HEK293T (cell line): ENCODE measurements at regions not wholly inside any gene's neighbourhood (a gene's known extent, or its start where the extent isn't known, plus 50 kb on each side); places are given as distances from the start of the nearest gene placed in this dataset.

ENCODE experiments used
- ARNT ChIP-seq: fragments of 450-650 bp; IDR thresholded peaks from 2 replicates; pipeline ENCODE4 v1.6.1; 2017; ENCODE audit warnings: mild to moderate bottlenecking
- BHLHE40 ChIP-seq: fragments of 450-650 bp; IDR thresholded peaks from 2 replicates; pipeline ENCODE4 v1.6.1; 2016; ENCODE audit warnings: mild to moderate bottlenecking, moderate library complexity, borderline replicate concordance
- FOXK2 ChIP-seq: fragments of 450-650 bp; IDR thresholded peaks from 2 replicates; pipeline ENCODE4 v1.6.1; 2016; ENCODE audit warnings: mild to moderate bottlenecking
- FOXM1 ChIP-seq: fragments of 450-650 bp; IDR thresholded peaks from 2 replicates; pipeline ENCODE4 v1.6.1; 2017; ENCODE audit warnings: mild to moderate bottlenecking, borderline replicate concordance
- L3MBTL2 ChIP-seq: fragments of 450-650 bp; conservative IDR thresholded peaks from 2 replicates; pipeline ENCODE4 v1.6.1; 2016; ENCODE audit warnings: mild to moderate bottlenecking
- NFRKB ChIP-seq: fragments of 450-650 bp; IDR thresholded peaks from 2 replicates; pipeline ENCODE4 v1.6.1; 2016; ENCODE audit warnings: mild to moderate bottlenecking, moderate library complexity
- SP1 ChIP-seq: fragments of 450-650 bp; IDR thresholded peaks from 2 replicates; pipeline ENCODE4 v1.6.1; 2017
- SUZ12 ChIP-seq: fragments of 450-650 bp; IDR thresholded peaks from 2 replicates; pipeline ENCODE4 v1.6.1; 2016; ENCODE audit warnings: mild to moderate bottlenecking
- TARDBP ChIP-seq: fragments of 450-650 bp; IDR thresholded peaks from 2 replicates; pipeline ENCODE4 v1.6.1; 2016
- ZNF384 ChIP-seq: fragments of 450-650 bp; IDR thresholded peaks from 2 replicates; pipeline ENCODE4 v1.6.1; 2016
- TF ChIP-seq, protein P1 (sequence below): fragments of 450-650 bp; IDR thresholded peaks from 2 replicates; pipeline ENCODE4 v1.6.1; 2016

DNA sequence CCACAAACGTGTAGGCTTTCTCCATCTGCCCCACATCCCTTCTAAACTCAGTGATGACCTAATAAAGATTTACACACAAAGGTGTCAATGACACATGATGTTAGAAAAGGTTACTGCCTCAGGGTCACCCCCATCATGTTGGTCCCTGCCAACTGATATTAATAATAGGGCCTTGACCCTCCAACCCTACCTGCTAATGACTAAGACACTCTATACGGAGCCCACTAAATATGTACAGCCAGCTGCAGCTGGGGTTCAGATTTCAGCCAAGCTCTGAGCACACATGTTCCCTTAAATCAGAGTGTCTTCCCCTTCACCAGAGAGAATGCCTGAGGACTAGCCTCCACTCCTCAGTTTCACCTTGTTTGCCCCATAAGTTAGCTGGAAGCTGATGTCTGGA, 67.4 kb upstream of the SNRPB2 start:
- TF ChIP-seq BHLHE40 (no peak), SP1 (no peak), NFRKB (no peak), ARNT (no peak), ZNF384 (no peak), L3MBTL2 (no peak), FOXM1 (no peak), FOXK2 (no peak), TARDBP (no peak), SUZ12 (no peak)
- TF ChIP-seq, protein P1, sequence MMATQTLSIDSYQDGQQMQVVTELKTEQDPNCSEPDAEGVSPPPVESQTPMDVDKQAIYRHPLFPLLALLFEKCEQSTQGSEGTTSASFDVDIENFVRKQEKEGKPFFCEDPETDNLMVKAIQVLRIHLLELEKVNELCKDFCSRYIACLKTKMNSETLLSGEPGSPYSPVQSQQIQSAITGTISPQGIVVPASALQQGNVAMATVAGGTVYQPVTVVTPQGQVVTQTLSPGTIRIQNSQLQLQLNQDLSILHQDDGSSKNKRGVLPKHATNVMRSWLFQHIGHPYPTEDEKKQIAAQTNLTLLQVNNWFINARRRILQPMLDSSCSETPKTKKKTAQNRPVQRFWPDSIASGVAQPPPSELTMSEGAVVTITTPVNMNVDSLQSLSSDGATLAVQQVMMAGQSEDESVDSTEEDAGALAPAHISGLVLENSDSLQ, result no peak
